AG04450 (cell line): ENCODE measurements at regions not wholly inside any gene's neighbourhood (a gene's known extent, or its start where the extent isn't known, plus 50 kb on each side); places are given as distances from the start of the nearest gene placed in this dataset.

Source experiments
- CTCF ChIA-PET: fragments of 300-600, 350-600 bp; formaldehyde crosslinking; extraction: SDS; loops from one replicate; lab custom pipeline; 2022; ENCODE audit warnings: antibody characterized with exemption, inconsistent platforms; lab: Charles Lee
- POLR2A ChIA-PET: fragments of 350-600 bp; formaldehyde crosslinking; extraction: SDS; loops from one replicate; lab custom pipeline; 2021; ENCODE audit warnings: antibody characterized with exemption, inconsistent platforms; lab: Yijun Ruan, JAX
- DNase-seq: peaks from one replicate; pipeline ENCODE4 v3.0.0-alpha.2; 2011; ENCODE audit warnings: low read depth, low spot score
- H3K27ac ChIP-seq: one replicate; pipeline ENCODE4 v1.5.1; 2012; ENCODE audit warnings: low read depth, low read length, control low read depth
- H3K27me3 ChIP-seq: one replicate; pipeline ENCODE4 v1.6.0; 2012; ENCODE audit warnings: low read length; ENCODE audit not compliant: control insufficient read depth, insufficient read depth
- H3K4me3 ChIP-seq: 2 replicates; pipeline ENCODE4 v1.5.1; 2011; ENCODE audit warnings: mild to moderate bottlenecking, low read depth, low read length, control low read depth
- H3K9me3 ChIP-seq: 2 replicates; pipeline ENCODE4 v1.5.1; 2012; ENCODE audit warnings: low read length; ENCODE audit not compliant: control insufficient read depth, insufficient read depth
- TF ChIP-seq, protein P1 (sequence below): IDR thresholded peaks from 2 replicates; pipeline ENCODE4 v1.5.1; 2011; ENCODE audit warnings: low read depth, low read length, control low read depth, inconsistent platforms

- Histone ChIP-seq H3K27me3 (peaks cover 2% of the 10 kb centered on the region), H3K27ac (no peak overlapping the region), H3K4me3 (no peak overlapping the region), H3K9me3 (no peaks in the 10 kb centered on the region)
- no peak for DNase-seq
- ChIA-PET POLR2A (no interaction called here), CTCF (no interaction called here)
- TF ChIP-seq, protein P1, sequence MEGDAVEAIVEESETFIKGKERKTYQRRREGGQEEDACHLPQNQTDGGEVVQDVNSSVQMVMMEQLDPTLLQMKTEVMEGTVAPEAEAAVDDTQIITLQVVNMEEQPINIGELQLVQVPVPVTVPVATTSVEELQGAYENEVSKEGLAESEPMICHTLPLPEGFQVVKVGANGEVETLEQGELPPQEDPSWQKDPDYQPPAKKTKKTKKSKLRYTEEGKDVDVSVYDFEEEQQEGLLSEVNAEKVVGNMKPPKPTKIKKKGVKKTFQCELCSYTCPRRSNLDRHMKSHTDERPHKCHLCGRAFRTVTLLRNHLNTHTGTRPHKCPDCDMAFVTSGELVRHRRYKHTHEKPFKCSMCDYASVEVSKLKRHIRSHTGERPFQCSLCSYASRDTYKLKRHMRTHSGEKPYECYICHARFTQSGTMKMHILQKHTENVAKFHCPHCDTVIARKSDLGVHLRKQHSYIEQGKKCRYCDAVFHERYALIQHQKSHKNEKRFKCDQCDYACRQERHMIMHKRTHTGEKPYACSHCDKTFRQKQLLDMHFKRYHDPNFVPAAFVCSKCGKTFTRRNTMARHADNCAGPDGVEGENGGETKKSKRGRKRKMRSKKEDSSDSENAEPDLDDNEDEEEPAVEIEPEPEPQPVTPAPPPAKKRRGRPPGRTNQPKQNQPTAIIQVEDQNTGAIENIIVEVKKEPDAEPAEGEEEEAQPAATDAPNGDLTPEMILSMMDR, result no peak
These were observed 298.7 kb downstream of the RFC3 start for GRCh38 chr13:34116651-34117050.

DNA sequence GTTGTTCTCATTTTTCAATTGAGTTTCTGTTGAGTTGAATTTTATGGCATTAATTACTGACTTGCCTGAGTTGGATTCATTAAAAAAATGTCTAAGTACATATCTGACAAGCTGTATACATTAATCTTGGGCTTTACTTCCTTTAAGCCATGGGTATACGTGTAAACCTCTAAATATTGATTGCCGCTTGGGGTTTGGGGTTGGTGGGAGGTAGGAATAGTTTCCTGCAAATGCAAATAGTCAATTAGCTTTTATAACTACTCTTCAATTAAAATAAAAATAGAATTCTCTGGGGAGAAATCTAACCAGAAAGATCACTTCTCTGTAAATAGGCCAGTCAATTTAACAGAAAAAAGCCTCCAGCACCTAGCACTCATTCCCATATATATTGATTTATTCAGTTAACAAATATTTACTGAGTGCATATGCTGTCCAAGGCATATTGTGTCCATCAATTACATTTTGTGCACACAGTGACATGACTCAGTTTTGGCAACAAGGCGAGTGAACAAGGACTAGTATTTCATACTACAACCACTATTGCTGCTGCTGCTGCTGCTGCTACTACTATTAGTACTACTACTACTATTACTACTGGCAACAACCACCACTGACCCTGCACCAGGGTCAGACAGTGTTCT is 306.8 kb downstream of the RFC3 start:
- Histone ChIP-seq H3K27ac (no peak overlapping the region), H3K27me3 (no peaks in the 10 kb centered on the region), H3K4me3 (no peak overlapping the region), H3K9me3 (no peaks in the 10 kb centered on the region)
- no peak for DNase-seq
- CTCF ChIA-PET, result no interaction called here
- POLR2A ChIA-PET, result no interaction called here
- TF ChIP-seq, protein P1, result no peak

- Histone ChIP-seq H3K27ac (no peak overlapping the region), H3K9me3 (no peaks in the 10 kb centered on the region), H3K27me3 (no peaks in the 10 kb centered on the region), H3K4me3 (no peak overlapping the region)
- CTCF ChIA-PET, result no interaction called here
- DNase-seq, result no peak
- TF ChIP-seq, protein P1, result no peak
- POLR2A ChIA-PET, result no interaction called here
These were observed 309.6 kb downstream of the RFC3 start for GRCh38 chr13:34127523-34127922.

- no peak for DNase-seq
- CTCF ChIA-PET, result no interaction called here
- POLR2A ChIA-PET, result no interaction called here
- no peaks in the 10 kb centered on the region for H3K9me3 ChIP-seq
- no peak overlapping the region for H3K27ac ChIP-seq
- H3K27me3 ChIP-seq, result no peaks in the 10 kb centered on the region
- TF ChIP-seq, protein P1, result no peak
- no peak overlapping the region for H3K4me3 ChIP-seq
These were observed 310.7 kb downstream of the RFC3 start for GRCh38 chr13:34128661-34129060.

DNA sequence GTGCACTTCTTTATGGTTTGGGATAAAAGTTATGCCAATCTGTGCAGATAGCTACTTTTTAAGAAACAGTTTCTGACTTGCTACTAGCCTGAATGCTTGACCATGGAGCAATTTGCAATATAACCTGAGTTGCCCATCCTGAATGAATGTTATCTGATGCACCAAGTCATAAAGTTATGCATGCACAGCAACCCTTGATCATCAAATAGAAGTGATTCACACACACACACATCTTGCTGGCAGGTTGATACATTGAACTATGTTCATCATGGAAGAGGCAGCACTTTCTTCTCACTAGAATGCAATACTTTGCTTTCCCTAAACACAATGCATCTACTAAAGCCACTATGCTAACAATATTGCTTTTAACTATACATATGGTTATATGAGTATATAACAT is 311.5 kb downstream of the RFC3 start:
- TF ChIP-seq, protein P1, result no peak
- ChIA-PET POLR2A (no interaction called here), CTCF (no interaction called here)
- Histone ChIP-seq H3K9me3 (no peaks in the 10 kb centered on the region), H3K27ac (no peak overlapping the region), H3K4me3 (no peak overlapping the region), H3K27me3 (no peaks in the 10 kb centered on the region)
- no peak for DNase-seq
